Spinal cord (tissue), 9 donors: ENCODE measurements at regions not wholly inside any gene's neighbourhood (a gene's known extent, or its start where the extent isn't known, plus 50 kb on each side); places are given as distances from the start of the nearest gene placed in this dataset.
"Not testable (repeated sequence)": the region's sequence is repeated elsewhere in the genome, so short reads cannot be mapped to it uniquely, and the experiment has no call there.

ENCODE experiments used
- DNase-seq, 6 donors: peaks; one replicate each; pipeline versions ENCODE4 v3.0.0 to v3.0.0-alpha.2; 2013 to 2015; ENCODE audit warnings: low spot score in 6 of 6, low read depth in 4 of 6
- H3K27ac ChIP-seq: one replicate; pipeline ENCODE4 v1.5.1; 2013; ENCODE audit warnings: low read depth, low read length, control low read depth
- H3K27me3 ChIP-seq: one replicate; pipeline ENCODE4 v1.6.1; 2013; ENCODE audit warnings: low read length; ENCODE audit not compliant: control insufficient read depth, insufficient read depth
- H3K36me3 ChIP-seq: one replicate; pipeline ENCODE4 v1.6.1; 2013; ENCODE audit warnings: low read length; ENCODE audit not compliant: control insufficient read depth, insufficient read depth
- H3K4me1 ChIP-seq: one replicate; pipeline ENCODE4 v1.6.1; 2013; ENCODE audit warnings: low read length; ENCODE audit not compliant: control insufficient read depth, insufficient read depth
- H3K4me3 ChIP-seq: one replicate; pipeline ENCODE4 v1.5.1; 2013; ENCODE audit warnings: low read depth, low read length, control low read depth
- H3K9me3 ChIP-seq: one replicate; pipeline ENCODE4 v1.6.1; 2013; ENCODE audit warnings: low read length; ENCODE audit not compliant: control insufficient read depth, insufficient read depth
- WGBS: methylation state at CpG from one replicate; pipeline ENCODE4 v1.1.5; 2013; ENCODE audit warnings: missing lambda C conversion rate; ENCODE audit not compliant: insufficient coverage; 5-methylcytosine and 5-hydroxymethylcytosine counted together
- donor health status: healthy.

- no CpG with 5 or more reads among the region's 3 CpGs for WGBS
- H3K36me3 ChIP-seq, H3K27ac ChIP-seq, DNase-seq, H3K27me3 ChIP-seq, H3K9me3 ChIP-seq, H3K4me3 ChIP-seq, H3K4me1 ChIP-seq: not testable (repeated sequence)
Observed at GRCh38 chrX:67213686-67214085, 330.1 kb upstream of the AR start.

- H3K9me3 ChIP-seq: no peaks in the 10 kb centered on the region
- DNase-seq: no peak
- no peak overlapping the region for H3K27ac ChIP-seq
- H3K36me3 ChIP-seq: no peaks in the 10 kb centered on the region
- no peaks in the 10 kb centered on the region for H3K4me1 ChIP-seq
- H3K4me3 ChIP-seq: no peak overlapping the region
- WGBS: 67% methylated on average over 2 of the region's 4 CpGs
- H3K27me3 ChIP-seq: no peaks in the 10 kb centered on the region
Observed at GRCh38 chrX:67207912-67208311, 335.9 kb upstream of the AR start.

GRCh38 chrX:67159437-67159836, 384.4 kb upstream of the AR start:
- Histone ChIP-seq H3K27ac (no peak overlapping the region), H3K9me3 (no peaks in the 10 kb centered on the region), H3K27me3 (no peaks in the 10 kb centered on the region), H3K4me3 (no peak overlapping the region), H3K4me1 (no peaks in the 10 kb centered on the region), H3K36me3 (no peaks in the 10 kb centered on the region)
- WGBS: 90% methylated on average over 2 of the region's 2 CpGs
- no peak for DNase-seq

- no peaks in the 10 kb centered on the region for H3K27me3 ChIP-seq
- WGBS: 72% methylated on average over 4 of the region's 9 CpGs
Observed at GRCh38 chrX:67114635-67115034, 429.2 kb upstream of the AR start.

GRCh38 chrX:67105758-67106116, 438.1 kb upstream of the AR start:
- Histone ChIP-seq H3K36me3 (no peaks in the 10 kb centered on the region), H3K9me3 (no peaks in the 10 kb centered on the region), H3K27ac (no peak overlapping the region), H3K4me1 (no peaks in the 10 kb centered on the region), H3K27me3 (no peaks in the 10 kb centered on the region), H3K4me3 (no peak overlapping the region)
- DNase-seq: no peak
- no CpG with 5 or more reads among the region's 2 CpGs for WGBS

More at GRCh38 chrX:67114635-67115034, 429.2 kb upstream of the AR start:
- Histone ChIP-seq H3K27ac (no peak overlapping the region), H3K9me3 (no peaks in the 10 kb centered on the region), H3K4me3 (no peak overlapping the region), H3K4me1 (no peaks in the 10 kb centered on the region), H3K36me3 (no peaks in the 10 kb centered on the region)
- DNase-seq: no peak

GRCh38 chrX:67104982-67105757, 438.7 kb upstream of the AR start:
- Histone ChIP-seq H3K36me3 (no peaks in the 10 kb centered on the region), H3K9me3 (no peaks in the 10 kb centered on the region), H3K27ac (no peak overlapping the region), H3K4me1 (no peaks in the 10 kb centered on the region), H3K4me3 (no peak overlapping the region), H3K27me3 (no peaks in the 10 kb centered on the region)
- 69% methylated on average over 6 of the region's 6 CpGs for WGBS
- no peak for DNase-seq

GRCh38 chrX:67100031-67100884, 443.6 kb upstream of the AR start:
- WGBS: 70% methylated on average over 2 of the region's 6 CpGs
- no peaks in the 10 kb centered on the region for H3K36me3 ChIP-seq
- no peaks in the 10 kb centered on the region for H3K4me1 ChIP-seq
- H3K27ac ChIP-seq: no peak overlapping the region
- no peak overlapping the region for H3K4me3 ChIP-seq
- DNase-seq: no peak
- no peaks in the 10 kb centered on the region for H3K27me3 ChIP-seq
- H3K9me3 ChIP-seq: no peaks in the 10 kb centered on the region

- Histone ChIP-seq H3K27me3 (no peaks in the 10 kb centered on the region), H3K36me3 (no peaks in the 10 kb centered on the region), H3K4me1 (no peaks in the 10 kb centered on the region), H3K9me3 (no peaks in the 10 kb centered on the region), H3K27ac (no peak overlapping the region), H3K4me3 (no peak overlapping the region)
- DNase-seq: no peak
- 83% methylated on average over 2 of the region's 2 CpGs for WGBS
Observed at GRCh38 chrX:67094061-67094460, 449.8 kb upstream of the AR start.

GRCh38 chrX:67050760-67051159, 411.9 kb upstream of the EDA2R start:
- H3K27ac ChIP-seq: no peak overlapping the region
- no peak for DNase-seq
- H3K36me3 ChIP-seq: no peaks in the 10 kb centered on the region
- WGBS: no CpG with 5 or more reads among the region's 1 CpG
- H3K9me3 ChIP-seq: no peaks in the 10 kb centered on the region
- H3K4me1 ChIP-seq: no peaks in the 10 kb centered on the region
- H3K4me3 ChIP-seq: no peak overlapping the region
- H3K27me3 ChIP-seq: no peaks in the 10 kb centered on the region

- Histone ChIP-seq H3K9me3 (no peaks in the 10 kb centered on the region), H3K4me3 (no peak overlapping the region), H3K27me3 (no peaks in the 10 kb centered on the region)
Observed at GRCh38 chrX:67044866-67045265, 406.0 kb upstream of the EDA2R start.

More at GRCh38 chrX:67044866-67045265, 406.0 kb upstream of the EDA2R start:
- 42% methylated on average over 2 of the region's 2 CpGs for WGBS
- no peak overlapping the region for H3K27ac ChIP-seq
- no peaks in the 10 kb centered on the region for H3K36me3 ChIP-seq
- DNase-seq: no peak
- no peaks in the 10 kb centered on the region for H3K4me1 ChIP-seq
